C4-2B (cell line): ENCODE measurements at regions not wholly inside any gene's neighbourhood (a gene's known extent, or its start where the extent isn't known, plus 50 kb on each side); places are given as distances from the start of the nearest gene placed in this dataset.

Experiments
- H3K27ac ChIP-seq: fragments of 450-650 bp; 2 replicates; pipeline ENCODE4 v1.5.1; 2017
- ZFX ChIP-seq: fragments of 450-650 bp; IDR thresholded peaks from 2 replicates; pipeline ENCODE4 v1.6.1; 2017
- TF ChIP-seq, protein P1 (sequence below): fragments of 450-650 bp; conservative IDR thresholded peaks from 2 replicates; pipeline ENCODE4 v1.5.1; 2017; ENCODE audit warnings: mild to moderate bottlenecking

GRCh38 chr13:76733671-76734070 lies 152.5 kb downstream of the KCTD12 start:
- TF ChIP-seq, protein P1, sequence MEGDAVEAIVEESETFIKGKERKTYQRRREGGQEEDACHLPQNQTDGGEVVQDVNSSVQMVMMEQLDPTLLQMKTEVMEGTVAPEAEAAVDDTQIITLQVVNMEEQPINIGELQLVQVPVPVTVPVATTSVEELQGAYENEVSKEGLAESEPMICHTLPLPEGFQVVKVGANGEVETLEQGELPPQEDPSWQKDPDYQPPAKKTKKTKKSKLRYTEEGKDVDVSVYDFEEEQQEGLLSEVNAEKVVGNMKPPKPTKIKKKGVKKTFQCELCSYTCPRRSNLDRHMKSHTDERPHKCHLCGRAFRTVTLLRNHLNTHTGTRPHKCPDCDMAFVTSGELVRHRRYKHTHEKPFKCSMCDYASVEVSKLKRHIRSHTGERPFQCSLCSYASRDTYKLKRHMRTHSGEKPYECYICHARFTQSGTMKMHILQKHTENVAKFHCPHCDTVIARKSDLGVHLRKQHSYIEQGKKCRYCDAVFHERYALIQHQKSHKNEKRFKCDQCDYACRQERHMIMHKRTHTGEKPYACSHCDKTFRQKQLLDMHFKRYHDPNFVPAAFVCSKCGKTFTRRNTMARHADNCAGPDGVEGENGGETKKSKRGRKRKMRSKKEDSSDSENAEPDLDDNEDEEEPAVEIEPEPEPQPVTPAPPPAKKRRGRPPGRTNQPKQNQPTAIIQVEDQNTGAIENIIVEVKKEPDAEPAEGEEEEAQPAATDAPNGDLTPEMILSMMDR, result no peak
- no peak for TF ChIP-seq ZFX
- no peak overlapping the region for H3K27ac ChIP-seq

DNA sequence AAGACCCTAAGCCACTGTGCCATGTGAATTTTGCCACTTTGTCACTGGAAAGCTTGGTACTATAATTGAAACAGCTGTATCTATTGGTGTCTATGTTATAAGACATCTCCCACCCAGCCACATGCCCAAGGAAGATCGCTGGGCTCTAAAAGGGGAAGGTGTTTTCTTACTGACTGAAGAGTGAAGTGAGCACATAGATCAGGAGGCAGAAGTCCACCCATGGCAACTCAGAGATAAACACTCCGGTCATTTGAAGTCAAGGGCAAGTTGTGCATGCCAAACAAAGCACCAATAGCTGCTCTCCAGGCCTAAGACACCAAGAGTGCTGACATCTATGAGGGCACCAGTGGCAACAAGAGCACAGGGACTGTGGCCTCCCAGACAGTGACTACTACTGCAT lies 153.8 kb downstream of the KCTD12 start:
- H3K27ac ChIP-seq, result no peak overlapping the region
- TF ChIP-seq, protein P1, result no peak
- TF ChIP-seq ZFX, result no peak

DNA sequence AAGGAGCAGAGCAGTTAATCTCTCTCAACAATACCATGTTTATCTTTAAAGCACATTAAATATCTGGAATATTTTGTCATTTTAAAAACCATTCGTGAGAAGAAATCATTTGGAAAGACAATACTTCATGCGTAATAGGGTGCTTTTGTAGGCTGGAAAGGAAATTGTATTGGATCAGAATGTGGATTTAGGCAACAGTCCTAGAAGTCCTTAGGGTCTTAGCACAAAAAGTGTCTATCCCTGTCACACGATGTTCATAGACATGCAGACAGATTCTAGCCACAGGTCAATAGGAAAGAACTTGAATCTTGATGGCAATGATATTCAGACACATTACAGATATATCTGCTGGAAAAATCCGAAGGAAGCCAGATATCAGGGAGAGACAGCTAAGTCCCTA lies 156.0 kb downstream of the KCTD12 start:
- no peak overlapping the region for H3K27ac ChIP-seq
- TF ChIP-seq, protein P1, result no peak
- TF ChIP-seq ZFX, result no peak

- TF ChIP-seq ZFX, result no peak
- TF ChIP-seq, protein P1, result no peak
These were observed 156.5 kb downstream of the KCTD12 start for GRCh38 chr13:76729691-76730090.

DNA sequence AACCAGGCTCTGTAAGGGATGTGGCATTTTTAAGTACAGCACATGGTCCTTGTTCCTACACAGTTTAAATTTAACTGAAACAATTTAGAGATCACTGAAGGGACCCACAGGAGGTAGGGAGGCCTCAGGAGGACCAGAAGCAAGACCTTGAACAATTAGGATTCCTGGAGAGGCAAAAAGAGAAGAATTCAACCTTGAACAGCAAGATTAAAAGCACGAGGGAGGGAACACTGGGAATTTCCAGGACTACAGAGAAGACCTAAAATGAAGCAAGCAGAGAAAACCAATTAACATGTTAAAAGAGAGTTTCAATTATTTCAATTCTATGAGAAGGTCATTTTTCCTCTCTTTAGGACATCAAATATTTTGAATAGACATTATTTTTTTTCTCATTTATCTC lies 160.3 kb downstream of the KCTD12 start:
- no peak overlapping the region for H3K27ac ChIP-seq
- TF ChIP-seq, protein P1, result no peak
- TF ChIP-seq ZFX, result no peak

More at GRCh38 chr13:76729691-76730090, 156.5 kb downstream of the KCTD12 start:
- H3K27ac ChIP-seq, result no peak overlapping the region

DNA sequence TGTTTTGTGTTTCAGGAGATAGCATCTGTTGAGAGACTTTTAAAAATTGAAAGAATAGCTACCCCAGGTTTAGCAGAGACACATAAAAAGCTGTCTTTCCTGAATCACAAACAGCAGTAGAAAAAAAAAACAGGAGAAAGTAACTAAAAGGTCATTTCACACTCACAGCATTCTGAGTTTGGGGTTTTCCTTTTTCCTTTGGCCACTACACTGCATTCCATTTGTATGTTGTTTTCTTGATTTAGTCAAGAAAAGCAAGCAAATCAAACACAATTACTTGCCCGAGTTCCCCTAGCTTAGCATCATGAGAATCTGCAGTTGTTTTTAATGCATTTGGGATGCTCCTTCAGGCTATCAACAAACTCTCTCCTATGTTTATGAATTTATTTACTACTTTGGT lies 161.0 kb downstream of the KCTD12 start:
- H3K27ac ChIP-seq, result no peak overlapping the region
- TF ChIP-seq, protein P1, result no peak
- TF ChIP-seq ZFX, result no peak

DNA sequence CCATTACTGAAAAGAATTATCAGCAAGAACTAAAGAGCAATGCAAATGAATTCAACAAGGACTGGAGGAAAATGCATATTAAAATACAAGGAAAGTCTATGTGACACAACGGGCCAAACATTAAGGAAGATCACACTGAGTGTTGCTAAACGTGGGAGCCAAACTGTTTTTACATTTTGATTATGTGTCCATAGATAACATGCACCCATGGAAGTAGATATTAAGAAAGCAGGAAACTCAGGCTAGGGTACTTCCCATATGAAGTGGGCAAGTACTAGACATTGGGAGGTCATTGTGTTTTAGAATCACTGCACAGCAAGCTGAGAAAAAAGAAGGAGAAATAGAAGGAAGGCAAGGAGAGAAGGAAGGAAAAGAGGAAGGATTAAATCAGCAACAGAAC lies 161.8 kb downstream of the KCTD12 start:
- no peak overlapping the region for H3K27ac ChIP-seq
- TF ChIP-seq ZFX, result no peak
- TF ChIP-seq, protein P1, result no peak
